Right cardiac atrium (tissue), 5 donors: ENCODE measurements at regions not wholly inside any gene's neighbourhood (a gene's known extent, or its start where the extent isn't known, plus 50 kb on each side); places are given as distances from the start of the nearest gene placed in this dataset.

ENCODE experiments used
- ATAC-seq, 2 donors: fragments of 200-7000 bp; cut with Tn5 transposase; one replicate each; pipeline versions ENCODE4 v1.8.0 to v1.9.1; 2020; ENCODE audit warnings: moderate library complexity in 2 of 2, mild to moderate bottlenecking in 1 of 2
- DNase-seq, 3 donors: peaks; one replicate each; pipeline ENCODE4 v3.0.0-alpha.2; 2020
- H3K27ac ChIP-seq: one replicate; pipeline ENCODE4 v1.5.1; 2013; ENCODE audit warnings: mild to moderate bottlenecking, low read length, control low read depth, moderate library complexity
- H3K27me3 ChIP-seq: one replicate; pipeline ENCODE4 v1.6.1; 2013; ENCODE audit not compliant: control insufficient read depth, insufficient read depth
- H3K4me1 ChIP-seq: one replicate; pipeline ENCODE4 v1.6.1; 2013; ENCODE audit warnings: low read length; ENCODE audit not compliant: control insufficient read depth, insufficient read depth
- H3K4me3 ChIP-seq: one replicate; pipeline ENCODE4 v1.5.1; 2013; ENCODE audit warnings: low read length, control low read depth
- H3K9me3 ChIP-seq: one replicate; pipeline ENCODE4 v1.6.1; 2013; ENCODE audit warnings: low read length; ENCODE audit not compliant: control insufficient read depth
- WGBS: extraction: QIAGEN DNeasy Blood & Tissue Kit; methylation state at CpG from one replicate; pipeline ENCODE4 v1.1.7; 2013; 5-methylcytosine and 5-hydroxymethylcytosine counted together
- intact Hi-C, 4 donors: fragments of 100-400 bp; cut with DNase I; formaldehyde crosslinking; loops; one replicate each; pipeline versions ENCODE4 v1.11.0 to v1.14.0; 2022 to 2023
- microRNA-seq, 2 donors: library from miRNA; unstranded; fragments of <30 nt; microRNA quantifications; one replicate each; pipeline ENCODE4 v1.2.0, GENCODE V29; 2020 to 2021
- donor health status: healthy with polysubstance abuse.
- donor health status: DM: no; HTN: yes; CAD: no.
- donor health status: DM: no; HTN: no; CAD: no.
- donor health status: DM: no; HTN: yes; CAD: no; lungs with severe emphysema.
- donor health status: DM: yes; HTN: yes; CAD: no.

DNA sequence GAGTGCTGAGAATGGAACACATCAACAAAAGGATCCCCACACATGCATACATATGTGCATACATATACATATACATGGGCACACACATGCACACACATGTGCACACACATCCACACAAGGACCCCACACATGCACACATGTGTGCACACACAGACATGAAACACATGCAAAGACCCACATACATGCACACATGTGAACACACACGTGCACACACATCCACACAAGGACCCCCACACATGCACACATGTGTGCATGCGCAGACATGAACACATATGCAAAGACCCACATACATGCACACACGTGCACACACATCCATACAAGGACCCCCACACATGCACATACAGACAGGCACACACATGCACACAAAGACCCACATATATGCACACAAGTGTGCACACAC, 104.4 kb upstream of the ADARB2 start:
- H3K9me3 ChIP-seq, result no peaks in the 10 kb centered on the region
- H3K27me3 ChIP-seq, result no peaks in the 10 kb centered on the region
- WGBS, result 70% methylated on average over 3 of the region's 3 CpGs
- no peaks in the 10 kb centered on the region for H3K4me1 ChIP-seq
- ATAC-seq (no peak), DNase-seq (no peak)
- no peak overlapping the region for H3K4me3 ChIP-seq
- no peak overlapping the region for H3K27ac ChIP-seq
- intact Hi-C loops, result no loop called here

DNA sequence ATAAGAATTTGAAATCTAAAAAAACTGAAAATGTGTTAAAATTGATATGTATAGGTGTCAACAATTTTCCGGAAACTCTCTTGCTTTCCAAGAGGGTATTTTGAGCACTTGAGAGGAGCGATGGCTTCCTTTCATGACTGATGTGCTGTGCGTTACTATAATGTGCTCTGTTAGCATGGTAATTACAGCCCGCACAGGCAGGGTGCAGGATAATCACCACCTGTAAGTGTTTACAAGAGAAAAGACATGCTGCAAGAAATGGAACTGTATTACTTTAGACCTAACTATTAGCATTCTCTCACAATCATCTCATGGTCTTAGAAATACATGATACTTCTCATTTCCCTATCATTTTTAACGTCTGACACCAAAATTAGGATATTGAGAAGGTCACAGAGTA, 92.4 kb upstream of the ADARB2 start:
- intact Hi-C loops, result no loop called here
- Histone ChIP-seq H3K4me3 (no peak overlapping the region), H3K27me3 (no peaks in the 10 kb centered on the region), H3K4me1 (no peaks in the 10 kb centered on the region), H3K9me3 (peaks cover 2% of the 10 kb centered on the region), H3K27ac (no peak overlapping the region)
- DNase-seq, result no peak
- WGBS, result 66% methylated on average over 5 of the region's 5 CpGs
- no peak for ATAC-seq

DNA sequence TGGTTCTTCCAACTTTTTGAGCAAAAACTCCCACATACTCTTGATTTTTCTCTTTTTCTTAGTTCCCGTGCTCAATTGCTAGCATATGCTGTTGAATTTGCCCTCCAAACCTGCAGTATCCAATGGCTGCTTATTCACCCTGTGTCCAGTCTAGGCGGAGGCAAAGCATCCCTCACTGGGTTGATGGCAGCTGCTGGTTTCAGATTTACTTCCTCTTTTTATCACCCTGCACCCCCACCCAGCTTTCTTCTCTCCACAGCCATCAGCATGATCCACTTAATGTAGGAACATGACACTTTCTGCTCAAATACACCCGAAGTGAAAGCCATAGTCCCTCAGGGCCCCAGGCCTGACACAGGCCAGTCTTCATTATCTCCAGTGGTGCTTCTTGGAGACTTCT, 87.6 kb upstream of the ADARB2 start:
- H3K4me1 ChIP-seq, result no peaks in the 10 kb centered on the region
- intact Hi-C loops, result no loop called here
- 63% methylated on average over 3 of the region's 3 CpGs for WGBS
- ATAC-seq, result no peak
- peaks cover 2% of the 10 kb centered on the region for H3K9me3 ChIP-seq
- DNase-seq, result no peak
- H3K4me3 ChIP-seq, result no peak overlapping the region
- no peak overlapping the region for H3K27ac ChIP-seq
- no peaks in the 10 kb centered on the region for H3K27me3 ChIP-seq

- WGBS, result 83% methylated on average over 1 of the region's 1 CpG
- H3K27me3 ChIP-seq, result no peaks in the 10 kb centered on the region
- H3K4me3 ChIP-seq, result no peak overlapping the region
- intact Hi-C loops, result no loop called here
- H3K4me1 ChIP-seq, result no peaks in the 10 kb centered on the region
- H3K9me3 ChIP-seq, result no peaks in the 10 kb centered on the region
- no peak overlapping the region for H3K27ac ChIP-seq
- DNase-seq (no peak), ATAC-seq (no peak)
Measured at GRCh38 chr10:1814556-1814955, 77.2 kb upstream of the ADARB2 start.

DNA sequence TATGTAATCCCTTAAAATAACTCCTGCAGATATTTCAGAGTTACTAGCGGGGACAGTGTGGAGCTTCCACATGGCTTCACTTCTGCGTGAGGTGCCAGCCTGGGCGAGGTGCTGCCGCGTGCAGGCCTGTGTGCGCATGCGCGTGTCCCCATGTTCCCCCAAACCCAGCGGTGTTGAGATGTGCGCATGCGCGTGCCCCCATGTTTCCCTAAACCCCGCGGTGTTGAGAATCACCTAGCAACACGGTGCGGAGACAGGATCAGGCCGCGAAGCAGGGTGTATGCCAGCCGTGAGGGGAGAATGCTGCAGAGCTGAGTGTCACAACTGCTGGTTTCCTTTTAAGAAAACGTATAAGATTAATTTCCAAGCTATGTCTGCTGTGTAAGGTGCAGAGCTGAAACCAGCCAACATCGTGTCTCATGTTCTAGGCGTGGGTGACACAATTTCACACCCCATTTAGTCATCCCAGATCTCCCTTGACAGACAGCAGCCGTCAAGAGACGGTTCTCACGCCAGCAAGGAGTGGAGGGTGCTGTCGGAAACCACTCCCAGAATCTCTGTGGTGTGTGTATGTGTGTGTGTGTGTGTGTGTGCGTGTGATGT, 71.9 kb upstream of the ADARB2 start:
- ATAC-seq (no peak), DNase-seq (no peak)
- Histone ChIP-seq H3K4me1 (no peaks in the 10 kb centered on the region), H3K27ac (no peak overlapping the region), H3K9me3 (no peaks in the 10 kb centered on the region), H3K4me3 (no peak overlapping the region), H3K27me3 (no peaks in the 10 kb centered on the region)
- WGBS, result 84% methylated on average over 27 of the region's 27 CpGs
- intact Hi-C loops, result no loop called here

DNA sequence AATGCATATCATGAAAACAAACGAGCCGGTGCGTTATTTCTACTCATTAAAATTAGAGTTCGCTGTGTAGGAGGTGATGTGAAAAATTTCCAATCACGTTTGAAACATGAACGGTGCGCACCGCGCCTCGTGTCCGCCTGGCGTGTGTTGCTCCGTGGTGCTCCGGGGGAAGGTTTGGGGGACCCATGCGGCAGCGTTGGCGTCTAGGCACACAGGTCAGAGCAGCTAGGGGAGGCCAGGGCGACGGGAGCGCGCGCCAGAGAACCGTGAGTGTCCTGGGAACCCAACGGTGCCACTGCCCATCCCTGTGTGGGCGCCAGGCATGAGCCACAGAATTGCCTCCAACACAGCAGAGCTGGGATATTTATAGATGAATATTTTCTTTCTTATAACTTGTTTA, 70.6 kb upstream of the ADARB2 start:
- Histone ChIP-seq H3K27me3 (no peaks in the 10 kb centered on the region), H3K9me3 (no peaks in the 10 kb centered on the region), H3K4me1 (no peaks in the 10 kb centered on the region), H3K27ac (no peak overlapping the region), H3K4me3 (no peak overlapping the region)
- 87% methylated on average over 25 of the region's 25 CpGs for WGBS
- DNase-seq, result no peak
- ATAC-seq, result no peak
- intact Hi-C loops, result no loop called here

GRCh38 chr10:1807196-1807595, 69.9 kb upstream of the ADARB2 start:
- intact Hi-C loops, result no loop called here
- Histone ChIP-seq H3K9me3 (no peaks in the 10 kb centered on the region), H3K27ac (no peak overlapping the region), H3K4me1 (no peaks in the 10 kb centered on the region), H3K27me3 (no peaks in the 10 kb centered on the region), H3K4me3 (no peak overlapping the region)
- DNase-seq (peak in 1 of 3 donors; percentile 49), ATAC-seq (no peak)
- 85% methylated on average over 9 of the region's 9 CpGs for WGBS

DNA sequence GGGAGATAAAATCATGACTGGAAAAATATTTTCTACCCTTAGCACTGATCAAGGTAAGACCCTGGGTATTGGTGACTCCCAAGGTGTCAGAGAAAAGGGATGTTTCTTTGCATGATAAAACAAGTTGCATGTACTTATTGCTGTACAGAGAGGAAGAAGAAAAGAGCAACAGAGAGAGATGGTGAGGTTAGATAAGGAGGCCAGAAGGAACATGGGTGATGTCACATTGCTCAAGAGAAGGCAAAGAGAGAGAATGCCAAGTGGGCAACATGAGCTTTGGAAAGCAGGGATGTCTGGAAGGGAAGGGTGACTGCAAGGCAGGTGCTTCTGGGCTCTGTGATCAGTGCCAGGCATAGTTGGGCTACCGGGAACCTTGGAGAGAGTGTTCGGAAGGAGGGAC, 65.1 kb upstream of the ADARB2 start:
- Histone ChIP-seq H3K4me1 (no peaks in the 10 kb centered on the region), H3K27me3 (no peaks in the 10 kb centered on the region), H3K27ac (no peak overlapping the region), H3K4me3 (no peak overlapping the region), H3K9me3 (no peaks in the 10 kb centered on the region)
- DNase-seq (no peak), ATAC-seq (no peak)
- 88% methylated on average over 2 of the region's 2 CpGs for WGBS
- intact Hi-C loops, result no loop called here

DNA sequence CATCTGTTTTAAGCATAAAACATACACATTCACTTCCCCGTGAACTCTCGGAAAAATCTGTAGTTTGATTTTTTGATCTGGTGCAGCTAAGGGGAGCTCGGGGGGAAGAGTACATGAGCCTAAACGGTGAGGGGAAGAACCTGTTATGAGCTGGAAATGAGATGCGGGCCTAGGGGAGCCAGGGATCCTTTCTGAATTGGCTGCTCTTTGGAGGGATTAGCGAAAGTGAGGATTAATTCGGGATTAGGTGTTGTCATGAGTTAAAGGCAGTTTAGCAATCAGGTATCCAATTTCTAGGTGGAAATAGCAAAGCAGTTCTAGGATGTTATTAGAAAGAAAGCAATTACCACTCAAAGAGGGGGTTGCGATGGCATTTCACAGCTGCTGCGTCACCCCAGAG, 51.1 kb upstream of the ADARB2 start:
- ATAC-seq, result no peak
- DNase-seq, result no peak
- Histone ChIP-seq H3K4me3 (no peak overlapping the region), H3K27me3 (no peaks in the 10 kb centered on the region), H3K27ac (no peak overlapping the region), H3K9me3 (no peaks in the 10 kb centered on the region), H3K4me1 (no peaks in the 10 kb centered on the region)
- intact Hi-C loops, result no loop called here
- WGBS, result 65% methylated on average over 9 of the region's 9 CpGs

Small RNA genes in the stretch of these regions (microRNA-seq; reads per million reads assigned to microRNA genes)
- gene MIR6072, result 0 reads per million in 2 donors
